Ovary (tissue), 7 donors: ENCODE measurements at regions not wholly inside any gene's neighbourhood (a gene's known extent, or its start where the extent isn't known, plus 50 kb on each side); places are given as distances from the start of the nearest gene placed in this dataset.

Experiments
- DNase-seq, 5 donors: peaks; one replicate each; pipeline ENCODE4 v3.0.0-alpha.2; 2019 to 2020
- H3K27ac ChIP-seq, 2 donors: fragments of 200-600 bp; one replicate each; pipeline versions ENCODE4 v1.5.1 to v1.8.0; 2019 to 2022
- H3K27me3 ChIP-seq: fragments of 200-600 bp; one replicate; pipeline ENCODE4 v1.8.0; 2022
- H3K36me3 ChIP-seq: fragments of 200-600 bp; sonication (generic); one replicate; pipeline ENCODE4 v1.5.1; 2019
- H3K4me1 ChIP-seq: one replicate; pipeline ENCODE4 v1.8.1; 2013; ENCODE audit warnings: mild to moderate bottlenecking, moderate library complexity; ENCODE audit not compliant: insufficient read depth
- H3K4me3 ChIP-seq: fragments of 200-600 bp; sonication (generic); one replicate; pipeline ENCODE4 v1.5.1; 2017
- H3K9me3 ChIP-seq, 2 donors: fragments of 200-600 bp in 1 of 2; sonication (generic) in 1 of 2; one replicate each; pipeline versions ENCODE4 v1.5.1 to v1.8.1; 2013 to 2019; ENCODE audit warnings: mild to moderate bottlenecking in 1 of 2, moderate library complexity in 1 of 2
- CTCF ChIP-seq, 3 donors: fragments of 450-650 bp in 2 of 3; fragments of 200-600 bp in 1 of 3; IDR thresholded peaks; one replicate each; pipeline versions ENCODE4 v1.5.1 to v1.8.0; 2016 to 2022; ENCODE audit warnings: antibody characterized with exemption in 3 of 3, mild to moderate bottlenecking in 1 of 3
- EP300 ChIP-seq: sonication (generic); formaldehyde crosslinking; IDR thresholded peaks from one replicate; pipeline ENCODE4 v1.6.1; 2017; ENCODE audit warnings: antibody characterized with exemption
- POLR2A ChIP-seq: fragments of 450-650 bp; IDR thresholded peaks from one replicate; pipeline ENCODE4 v1.6.1; 2017; ENCODE audit warnings: antibody characterized with exemption, mild to moderate bottlenecking, moderate library complexity
- WGBS, 3 donors: extraction: QIAGEN DNeasy Blood & Tissue Kit in 1 of 3; methylation state at CpG; one replicate each; pipeline versions ENCODE4 v1.1.5 to v1.1.7; 2013 to 2017; 5-methylcytosine and 5-hydroxymethylcytosine counted together
- intact Hi-C, 4 donors: fragments of 100-400 bp; cut with DNase I; formaldehyde crosslinking; loops; one replicate each; pipeline versions ENCODE4 v1.11.0 to v1.15.1; 2022 to 2023
- donor health status: DM: no; HTN: no; CAD: no; lungs with moderate emphysema.
- donor health status: DM: no; HTN: no; CAD: no.
- donor health status: Bipolar disorder and iron deficiency.
- donor health status: DM: no; HTN: no; CAD: no.
- donor health status: DM: yes; HTN: yes; CAD: no.

GRCh38 chr15:39434163-39434562, 146.7 kb upstream of the THBS1 start:
- no peak for DNase-seq
- Histone ChIP-seq H3K4me1 (peaks cover 13% of the 10 kb centered on the region), H3K9me3 (no peaks in the 10 kb centered on the region), H3K4me3 (no peak overlapping the region), H3K27ac (no peak overlapping the region), H3K36me3 (no peaks in the 10 kb centered on the region), H3K27me3 (no peaks in the 10 kb centered on the region)
- no peak for TF ChIP-seq CTCF (IDR thresholded peaks at IDR 0.05)
- TF ChIP-seq POLR2A: no peak
- no peak for TF ChIP-seq EP300
- WGBS, 3 donors: 39 to 55% (median 46%) methylated on average over 4 of the region's 4 CpGs
- intact Hi-C loops: no loop called here

GRCh38 chr15:39434751-39435238, 146.1 kb upstream of the THBS1 start:
- WGBS, 3 donors: 26 to 41% (median 35%) methylated on average over 5 of the region's 5 CpGs
- Histone ChIP-seq H3K36me3 (no peaks in the 10 kb centered on the region), H3K27ac (no peak overlapping the region), H3K9me3 (no peaks in the 10 kb centered on the region), H3K27me3 (no peaks in the 10 kb centered on the region), H3K4me3 (no peak overlapping the region), H3K4me1 (peaks cover 14% of the 10 kb centered on the region)
- intact Hi-C loops: no loop called here
- no peak for TF ChIP-seq EP300
- TF ChIP-seq CTCF (IDR thresholded peaks at IDR 0.05): no peak
- TF ChIP-seq POLR2A: no peak
- peak in 1 of 5 donors; percentile 26 for DNase-seq

GRCh38 chr15:39435244-39435643, 145.6 kb upstream of the THBS1 start:
- TF ChIP-seq POLR2A (no peak), EP300 (no peak), CTCF (IDR thresholded peaks at IDR 0.05) (no peak)
- no peak overlapping the region for H3K27ac ChIP-seq
- peaks cover 14% of the 10 kb centered on the region for H3K4me1 ChIP-seq
- intact Hi-C loops: no loop called here
- H3K27me3 ChIP-seq: no peaks in the 10 kb centered on the region
- H3K4me3 ChIP-seq: no peak overlapping the region
- WGBS, 3 donors: 50 to 63% (median 58%) methylated on average over 2 of the region's 2 CpGs
- H3K36me3 ChIP-seq: no peaks in the 10 kb centered on the region
- H3K9me3 ChIP-seq: no peaks in the 10 kb centered on the region
- no peak for DNase-seq

- 63 to 71% (median 67%) methylated on average over 5 of the region's 5 CpGs for WGBS, 3 donors
- intact Hi-C loops: no loop called here
- TF ChIP-seq CTCF (IDR thresholded peaks at IDR 0.05) (no peak), POLR2A (no peak), EP300 (no peak)
- Histone ChIP-seq H3K9me3 (no peaks in the 10 kb centered on the region), H3K27ac (no peak overlapping the region), H3K36me3 (no peaks in the 10 kb centered on the region), H3K27me3 (no peaks in the 10 kb centered on the region), H3K4me3 (no peak overlapping the region), H3K4me1 (peaks cover 14% of the 10 kb centered on the region)
- no peak for DNase-seq
Observed at GRCh38 chr15:39438260-39438659, 142.6 kb upstream of the THBS1 start.
